ENCODE measurements at regions not wholly inside any gene's neighbourhood (a gene's known extent, or its start where the extent isn't known, plus 50 kb on each side); places are given as distances from the start of the nearest gene placed in this dataset.

DNA sequence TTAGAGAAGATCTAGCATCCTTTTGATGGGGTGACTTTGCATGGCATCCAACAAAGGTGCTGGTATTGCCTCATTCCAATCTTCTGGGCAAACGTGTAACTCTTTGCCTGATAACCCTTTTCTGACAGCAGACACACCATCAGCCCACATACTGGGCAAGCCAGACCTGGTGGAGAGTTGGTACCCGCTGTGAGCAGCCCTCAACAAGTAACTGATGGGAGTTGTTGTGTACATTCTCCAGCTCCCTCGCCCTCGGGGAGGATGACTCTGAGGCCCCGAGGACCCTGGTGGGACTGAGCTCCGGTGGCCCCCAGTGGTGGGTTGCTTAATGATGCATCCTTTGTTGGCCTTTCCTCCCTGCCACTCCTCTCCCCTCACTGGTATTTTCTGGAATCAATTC lies 102.4 kb upstream of the SLC6A11 start:
- H3K9me3 Mint-ChIP-seq (ENCODE audit: unreplicated experiment) = peaks cover 20% of the 10 kb centered on the region
- Histone ChIP-seq H3K9me3 (ENCODE audit: insufficient read depth, low read depth, low read length) (peaks cover 6% of the 10 kb centered on the region), H3K27me3 (ENCODE audit: insufficient read depth, low read length) (peaks cover 23% of the 10 kb centered on the region), H3K79me2 (ENCODE audit: insufficient read depth, low read length) (no peaks in the 10 kb centered on the region), H3K4me3 (ENCODE audit: insufficient read depth, low read depth, low read length) (no peak overlapping the region), H2AFZ (ENCODE audit: low read depth, low read length) (no peak overlapping the region), H3K4me2 (ENCODE audit: low read length) (no peak overlapping the region), H3K27ac (ENCODE audit: low read depth, low read length) (no peak overlapping the region), H3K36me3 (ENCODE audit: insufficient read depth, low read length) (no peaks in the 10 kb centered on the region), H4K20me1 (ENCODE audit: insufficient read depth, low read length) (no peaks in the 10 kb centered on the region), H3K9ac (ENCODE audit: low read length) (no peak overlapping the region), H3K4me1 (ENCODE audit: insufficient read depth, low read length) (no peaks in the 10 kb centered on the region)
- H3K27me3 Mint-ChIP-seq (ENCODE audit: low read depth, unreplicated experiment) = peaks cover 70% of the 10 kb centered on the region
- TF ChIP-seq, protein P1, sequence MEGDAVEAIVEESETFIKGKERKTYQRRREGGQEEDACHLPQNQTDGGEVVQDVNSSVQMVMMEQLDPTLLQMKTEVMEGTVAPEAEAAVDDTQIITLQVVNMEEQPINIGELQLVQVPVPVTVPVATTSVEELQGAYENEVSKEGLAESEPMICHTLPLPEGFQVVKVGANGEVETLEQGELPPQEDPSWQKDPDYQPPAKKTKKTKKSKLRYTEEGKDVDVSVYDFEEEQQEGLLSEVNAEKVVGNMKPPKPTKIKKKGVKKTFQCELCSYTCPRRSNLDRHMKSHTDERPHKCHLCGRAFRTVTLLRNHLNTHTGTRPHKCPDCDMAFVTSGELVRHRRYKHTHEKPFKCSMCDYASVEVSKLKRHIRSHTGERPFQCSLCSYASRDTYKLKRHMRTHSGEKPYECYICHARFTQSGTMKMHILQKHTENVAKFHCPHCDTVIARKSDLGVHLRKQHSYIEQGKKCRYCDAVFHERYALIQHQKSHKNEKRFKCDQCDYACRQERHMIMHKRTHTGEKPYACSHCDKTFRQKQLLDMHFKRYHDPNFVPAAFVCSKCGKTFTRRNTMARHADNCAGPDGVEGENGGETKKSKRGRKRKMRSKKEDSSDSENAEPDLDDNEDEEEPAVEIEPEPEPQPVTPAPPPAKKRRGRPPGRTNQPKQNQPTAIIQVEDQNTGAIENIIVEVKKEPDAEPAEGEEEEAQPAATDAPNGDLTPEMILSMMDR (IDR thresholded peaks at IDR 0.05; ENCODE audit: insufficient read depth, low read depth, low read length) = no peak
- no peak for TF ChIP-seq EZH2 (IDR thresholded peaks at IDR 0.05; ENCODE audit: insufficient read depth, low read length)
- H3K27ac Mint-ChIP-seq (ENCODE audit: unreplicated experiment) = no peak overlapping the region
- H3K4me3 Mint-ChIP-seq (ENCODE audit: unreplicated experiment) = no peak overlapping the region
- no peaks in the 10 kb centered on the region for H3K36me3 Mint-ChIP-seq (ENCODE audit: low read depth, unreplicated experiment)
- H3K4me1 Mint-ChIP-seq (ENCODE audit: low read depth, unreplicated experiment) = no peaks in the 10 kb centered on the region
- no peak for DNase-seq (ENCODE audit: low read depth)
- no peak for FAIRE-seq

DNA sequence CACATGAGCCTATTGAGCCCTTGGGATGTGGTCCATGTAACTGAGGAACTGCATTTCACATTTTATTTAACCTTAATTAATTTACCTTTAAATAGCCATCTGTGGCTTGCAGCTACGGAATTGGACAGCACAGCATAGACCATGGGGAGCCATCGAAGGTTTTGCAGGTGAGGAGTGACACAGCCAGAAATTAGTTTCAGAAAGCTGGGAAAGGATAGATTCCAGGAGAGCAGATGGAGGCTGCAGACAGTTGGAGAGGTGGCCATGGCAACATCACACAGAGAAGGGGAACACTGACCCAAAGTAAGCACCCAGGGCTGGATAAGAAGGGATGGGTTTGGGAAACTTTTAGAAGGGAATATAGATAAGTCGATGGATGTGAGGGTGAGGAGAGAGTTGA lies 100.1 kb upstream of the SLC6A11 start:
- Histone ChIP-seq H3K4me2 (ENCODE audit: low read length) (no peak overlapping the region), H3K79me2 (ENCODE audit: insufficient read depth, low read length) (no peaks in the 10 kb centered on the region), H3K9ac (ENCODE audit: low read length) (no peak overlapping the region), H4K20me1 (ENCODE audit: insufficient read depth, low read length) (no peaks in the 10 kb centered on the region), H3K27me3 (ENCODE audit: insufficient read depth, low read length) (peaks cover 10% of the 10 kb centered on the region), H3K36me3 (ENCODE audit: insufficient read depth, low read length) (no peaks in the 10 kb centered on the region), H3K4me1 (ENCODE audit: insufficient read depth, low read length) (no peaks in the 10 kb centered on the region), H3K9me3 (ENCODE audit: insufficient read depth, low read depth, low read length) (peaks cover 6% of the 10 kb centered on the region), H3K4me3 (ENCODE audit: insufficient read depth, low read depth, low read length) (no peak overlapping the region), H3K27ac (ENCODE audit: low read depth, low read length) (no peak overlapping the region), H2AFZ (ENCODE audit: low read depth, low read length) (no peak overlapping the region)
- H3K4me1 Mint-ChIP-seq (ENCODE audit: low read depth, unreplicated experiment) = no peaks in the 10 kb centered on the region
- H3K27ac Mint-ChIP-seq (ENCODE audit: unreplicated experiment) = no peak overlapping the region
- H3K36me3 Mint-ChIP-seq (ENCODE audit: low read depth, unreplicated experiment) = no peaks in the 10 kb centered on the region
- DNase-seq (ENCODE audit: low read depth) = no peak
- H3K4me3 Mint-ChIP-seq (ENCODE audit: unreplicated experiment) = no peak overlapping the region
- FAIRE-seq = no peak
- peaks cover 12% of the 10 kb centered on the region for H3K9me3 Mint-ChIP-seq (ENCODE audit: unreplicated experiment)
- TF ChIP-seq, protein P1 (IDR thresholded peaks at IDR 0.05; ENCODE audit: insufficient read depth, low read depth, low read length) = no peak
- no peak for TF ChIP-seq EZH2 (IDR thresholded peaks at IDR 0.05; ENCODE audit: insufficient read depth, low read length)
- peaks cover 55% of the 10 kb centered on the region for H3K27me3 Mint-ChIP-seq (ENCODE audit: low read depth, unreplicated experiment)

DNA sequence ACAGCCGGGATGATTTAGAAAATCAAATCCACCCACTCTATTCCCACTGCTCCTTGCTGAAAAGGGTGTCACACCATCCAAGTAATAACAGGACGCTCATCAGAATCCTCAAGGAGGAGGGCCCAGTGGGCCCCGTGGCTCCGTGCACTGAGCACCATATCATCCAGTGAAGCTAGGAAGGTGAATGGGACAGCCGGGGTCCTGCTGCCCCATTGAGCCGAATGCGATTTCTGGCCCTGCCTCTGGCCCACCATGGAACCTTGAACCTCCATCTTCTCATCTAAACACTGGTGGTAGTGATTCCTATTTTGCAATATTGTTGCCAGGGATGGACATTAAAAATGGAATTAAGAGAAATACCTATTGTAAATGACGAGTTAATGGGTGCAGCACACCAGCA lies 99.1 kb upstream of the SLC6A11 start:
- no peak overlapping the region for H3K4me3 Mint-ChIP-seq (ENCODE audit: unreplicated experiment)
- H3K27me3 Mint-ChIP-seq (ENCODE audit: low read depth, unreplicated experiment) = peaks cover 56% of the 10 kb centered on the region
- no peak overlapping the region for H3K4me2 ChIP-seq (ENCODE audit: low read length)
- TF ChIP-seq EZH2 (IDR thresholded peaks at IDR 0.05; ENCODE audit: insufficient read depth, low read length) = no peak
- TF ChIP-seq, protein P1 (IDR thresholded peaks at IDR 0.05; ENCODE audit: insufficient read depth, low read depth, low read length) = no peak
- no peak overlapping the region for H3K4me3 ChIP-seq (ENCODE audit: insufficient read depth, low read depth, low read length)
- H3K9me3 Mint-ChIP-seq (ENCODE audit: unreplicated experiment) = peaks cover 12% of the 10 kb centered on the region
- H3K79me2 ChIP-seq (ENCODE audit: insufficient read depth, low read length) = no peaks in the 10 kb centered on the region
- H3K36me3 Mint-ChIP-seq (ENCODE audit: low read depth, unreplicated experiment) = no peaks in the 10 kb centered on the region
- H3K27ac Mint-ChIP-seq (ENCODE audit: unreplicated experiment) = no peak overlapping the region
- no peaks in the 10 kb centered on the region for H3K36me3 ChIP-seq (ENCODE audit: insufficient read depth, low read length)
- peaks cover 17% of the 10 kb centered on the region for H3K27me3 ChIP-seq (ENCODE audit: insufficient read depth, low read length)
- H3K4me1 Mint-ChIP-seq (ENCODE audit: low read depth, unreplicated experiment) = no peaks in the 10 kb centered on the region
- H2AFZ ChIP-seq (ENCODE audit: low read depth, low read length) = no peak overlapping the region
- FAIRE-seq (no peak), DNase-seq (ENCODE audit: low read depth) (no peak)
- H4K20me1 ChIP-seq (ENCODE audit: insufficient read depth, low read length) = no peaks in the 10 kb centered on the region
- H3K9me3 ChIP-seq (ENCODE audit: insufficient read depth, low read depth, low read length) = peaks cover 6% of the 10 kb centered on the region
- H3K4me1 ChIP-seq (ENCODE audit: insufficient read depth, low read length) = no peaks in the 10 kb centered on the region
- H3K27ac ChIP-seq (ENCODE audit: low read depth, low read length) = no peak overlapping the region
- no peak overlapping the region for H3K9ac ChIP-seq (ENCODE audit: low read length)

All from astrocyte (in vitro differentiated cells and primary cell).